Type B pancreatic cell (in vitro differentiated cells): ENCODE measurements at regions not wholly inside any gene's neighbourhood (a gene's known extent, or its start where the extent isn't known, plus 50 kb on each side); places are given as distances from the start of the nearest gene placed in this dataset.
"Not testable (repeated sequence)": the region's sequence is repeated elsewhere in the genome, so short reads cannot be mapped to it uniquely, and the experiment has no call there.

Source experiments
- DNase-seq: peaks from one replicate; pipeline ENCODE4 v3.0.0; 2021; ENCODE audit warnings: mixed read lengths; ENCODE audit not compliant: unreplicated experiment; ENCODE audit errors: extremely low spot score
- H3K27ac Mint-ChIP-seq: 2 replicates; pipeline ENCODE4 v1.8.0; 2021; ENCODE audit warnings: mild to moderate bottlenecking, mixed read lengths
- H3K27me3 Mint-ChIP-seq: 2 replicates; pipeline ENCODE4 v1.8.0; 2021; ENCODE audit warnings: mixed read lengths
- H3K36me3 Mint-ChIP-seq: 2 replicates; pipeline ENCODE4 v1.8.0; 2021; ENCODE audit warnings: mixed read lengths
- H3K4me1 Mint-ChIP-seq: one replicate; pipeline ENCODE4 v1.8.0; 2021; ENCODE audit warnings: mixed read lengths; ENCODE audit not compliant: unreplicated experiment
- H3K4me3 Mint-ChIP-seq: 2 replicates; pipeline ENCODE4 v1.8.0; 2021; ENCODE audit warnings: mild to moderate bottlenecking, mixed read lengths
- H3K9me3 Mint-ChIP-seq: 2 replicates; pipeline ENCODE4 v1.8.0; 2021; ENCODE audit warnings: mixed read lengths
- CTCF ChIP-seq: fragments of 200-600 bp; sonication (generic); conservative IDR thresholded peaks from 2 replicates; pipeline ENCODE4 v1.5.0; 2021; ENCODE audit warnings: antibody characterized with exemption, mild to moderate bottlenecking

- TF ChIP-seq CTCF, result no peak
- Mint-ChIP-seq H3K9me3 (peaks cover 6% of the 10 kb centered on the region), H3K4me3 (no peak overlapping the region), H3K4me1 (no peaks in the 10 kb centered on the region), H3K27ac (no peak overlapping the region), H3K27me3 (no peaks in the 10 kb centered on the region), H3K36me3 (no peaks in the 10 kb centered on the region)
- peak; percentile 62 for DNase-seq
These were observed 185.3 kb downstream of the CYP26B1 start for GRCh38 chr2:71962350-71962749.

GRCh38 chr2:71961289-71962027, 186.2 kb downstream of the CYP26B1 start:
- no peaks in the 10 kb centered on the region for H3K36me3 Mint-ChIP-seq
- H3K27ac Mint-ChIP-seq, result no peak overlapping the region
- no peak overlapping the region for H3K4me3 Mint-ChIP-seq
- no peaks in the 10 kb centered on the region for H3K27me3 Mint-ChIP-seq
- no peak for TF ChIP-seq CTCF
- DNase-seq, result no peak
- H3K9me3 Mint-ChIP-seq, result peaks cover 6% of the 10 kb centered on the region
- no peaks in the 10 kb centered on the region for H3K4me1 Mint-ChIP-seq

GRCh38 chr2:71959494-71959893, 188.2 kb downstream of the CYP26B1 start:
- no peak for DNase-seq
- H3K27me3 Mint-ChIP-seq, result no peaks in the 10 kb centered on the region
- H3K36me3 Mint-ChIP-seq, result no peaks in the 10 kb centered on the region
- H3K9me3 Mint-ChIP-seq, result peaks cover 6% of the 10 kb centered on the region
- H3K27ac Mint-ChIP-seq, result no peak overlapping the region
- no peak for TF ChIP-seq CTCF
- no peak overlapping the region for H3K4me3 Mint-ChIP-seq
- no peaks in the 10 kb centered on the region for H3K4me1 Mint-ChIP-seq

- H3K36me3 Mint-ChIP-seq, H3K27me3 Mint-ChIP-seq, DNase-seq, H3K4me3 Mint-ChIP-seq, H3K27ac Mint-ChIP-seq, H3K4me1 Mint-ChIP-seq, H3K9me3 Mint-ChIP-seq: not testable (repeated sequence)
These were observed 189.2 kb downstream of the CYP26B1 start for GRCh38 chr2:71958426-71958825.

GRCh38 chr2:71952572-71953188, 195.0 kb downstream of the CYP26B1 start:
- Mint-ChIP-seq H3K27me3 (no peaks in the 10 kb centered on the region), H3K36me3 (no peaks in the 10 kb centered on the region), H3K4me1 (peaks cover 28% of the 10 kb centered on the region), H3K27ac (peak overlapping the region; percentile 86), H3K9me3 (peaks cover 5% of the 10 kb centered on the region), H3K4me3 (peak overlapping the region; percentile 65)
- TF ChIP-seq CTCF, result no peak
- no peak for DNase-seq

- H3K9me3 Mint-ChIP-seq, result peaks cover 5% of the 10 kb centered on the region
- H3K4me1 Mint-ChIP-seq, result peaks cover 32% of the 10 kb centered on the region
- TF ChIP-seq CTCF, result no peak
- H3K4me3 Mint-ChIP-seq, result no peak overlapping the region
- no peaks in the 10 kb centered on the region for H3K36me3 Mint-ChIP-seq
- no peaks in the 10 kb centered on the region for H3K27me3 Mint-ChIP-seq
- H3K27ac Mint-ChIP-seq, result no peak overlapping the region
- DNase-seq, result no peak
These were observed 195.8 kb downstream of the CYP26B1 start for GRCh38 chr2:71951718-71952404.
